HEK293 (cell line): ENCODE measurements at regions not wholly inside any gene's neighbourhood (a gene's known extent, or its start where the extent isn't known, plus 50 kb on each side); places are given as distances from the start of the nearest gene placed in this dataset.

Source experiments
- CTCF ChIA-PET: fragments of 350-600 bp; formaldehyde crosslinking; extraction: SDS; loops from one replicate; lab custom pipeline; 2021; ENCODE audit warnings: antibody characterized with exemption; lab: Yijun Ruan, JAX
- POLR2A ChIA-PET: fragments of 300-600 bp; formaldehyde crosslinking; extraction: SDS; loops from one replicate; lab custom pipeline; 2020; ENCODE audit warnings: antibody characterized with exemption, inconsistent platforms; lab: Yijun Ruan, JAX
- H3K27ac ChIP-seq: fragments of 200-500 bp; sonication (Bioruptor generic); 2 replicates; pipeline ENCODE4 v1.5.1; 2014; ENCODE audit warnings: low read depth, low read length, control low read depth, inconsistent platforms; ENCODE audit errors: extremely low read depth
- H3K36me3 ChIP-seq, 2 experiments: fragments of 200-500 bp in 1 of 2; sonication (Bioruptor generic) in 1 of 2; 1 replicate in 1 of 2; 2 replicates in 1 of 2; pipeline ENCODE4 v1.5.1; 2014 to 2017; ENCODE audit warnings: inconsistent platforms in 2 of 2, low read length in 2 of 2; ENCODE audit not compliant: control insufficient read depth in 2 of 2, insufficient read depth in 1 of 2
- H3K4me1 ChIP-seq: fragments of 200-500 bp; sonication (Bioruptor generic); 2 replicates; pipeline ENCODE4 v1.5.1; 2014; ENCODE audit warnings: mild to moderate bottlenecking, low read length, inconsistent platforms; ENCODE audit not compliant: control insufficient read depth, insufficient read depth
- H3K4me3 ChIP-seq: 2 replicates; pipeline ENCODE4 v1.5.1; 2011; ENCODE audit warnings: low read depth, mild to moderate bottlenecking, control low read depth, low read length, moderate library complexity
- H3K9me3 ChIP-seq: fragments of 200-500 bp; sonication (Bioruptor generic); 2 replicates; pipeline ENCODE4 v1.5.1; 2014; ENCODE audit warnings: low read depth, low read length, inconsistent platforms; ENCODE audit not compliant: control insufficient read depth, insufficient read depth
- BCL11B ChIP-seq: fragments of 450-650 bp; formaldehyde crosslinking; IDR thresholded peaks from 2 replicates; pipeline ENCODE4 v1.5.1; 2016; ENCODE audit warnings: low read depth, missing biosample characterization, missing genetic modification characterization
- EGR2 ChIP-seq: fragments of 450-650 bp; formaldehyde crosslinking; IDR thresholded peaks from 2 replicates; pipeline ENCODE4 v1.5.1; 2016; ENCODE audit warnings: low read depth, missing biosample characterization, missing genetic modification characterization
- GLIS2 ChIP-seq: fragments of 450-650 bp; formaldehyde crosslinking; IDR thresholded peaks from 2 replicates; pipeline ENCODE4 v1.5.1; 2016; ENCODE audit warnings: missing biosample characterization, missing genetic modification characterization
- OSR2 ChIP-seq: fragments of 450-650 bp; formaldehyde crosslinking; IDR thresholded peaks from 2 replicates; pipeline ENCODE4 v1.5.1; 2016; ENCODE audit warnings: missing biosample characterization, missing genetic modification characterization
- OVOL3 ChIP-seq: fragments of 450-650 bp; formaldehyde crosslinking; IDR thresholded peaks from 2 replicates; pipeline ENCODE4 v1.5.1; 2016; ENCODE audit warnings: missing biosample characterization, missing genetic modification characterization
- ZBTB17 ChIP-seq: fragments of 450-650 bp; formaldehyde crosslinking; IDR thresholded peaks from 2 replicates; pipeline ENCODE4 v1.5.1; 2016; ENCODE audit warnings: missing biosample characterization, missing genetic modification characterization
- ZFP37 ChIP-seq: fragments of 450-650 bp; formaldehyde crosslinking; IDR thresholded peaks from 2 replicates; pipeline ENCODE4 v1.5.1; 2016; ENCODE audit warnings: missing biosample characterization, missing genetic modification characterization
- ZNF10 ChIP-seq: fragments of 450-650 bp; formaldehyde crosslinking; IDR thresholded peaks from 2 replicates; pipeline ENCODE4 v1.5.1; 2017; ENCODE audit warnings: missing biosample characterization, missing genetic modification characterization
- ZNF16 ChIP-seq: fragments of 450-650 bp; formaldehyde crosslinking; IDR thresholded peaks from 2 replicates; pipeline ENCODE4 v1.5.1; 2016; ENCODE audit warnings: low read depth, missing biosample characterization, missing genetic modification characterization
- ZNF184 ChIP-seq: fragments of 450-650 bp; IDR thresholded peaks from 2 replicates; pipeline ENCODE4 v1.5.1; 2018; ENCODE audit warnings: missing biosample characterization, mild to moderate bottlenecking, missing genetic modification characterization
- ZNF23 ChIP-seq: fragments of 450-650 bp; formaldehyde crosslinking; IDR thresholded peaks from 2 replicates; pipeline ENCODE4 v1.5.1; 2016; ENCODE audit warnings: missing biosample characterization, missing genetic modification characterization, borderline replicate concordance
- ZNF341 ChIP-seq: fragments of 450-650 bp; formaldehyde crosslinking; IDR thresholded peaks from 2 replicates; pipeline ENCODE4; 2016; ENCODE audit warnings: low read depth, missing biosample characterization, missing genetic modification characterization
- ZNF777 ChIP-seq: fragments of 450-650 bp; formaldehyde crosslinking; IDR thresholded peaks from 2 replicates; pipeline ENCODE4 v1.5.1; 2017; ENCODE audit warnings: missing biosample characterization, missing genetic modification characterization, borderline replicate concordance
- ZNF791 ChIP-seq: fragments of 450-650 bp; formaldehyde crosslinking; IDR thresholded peaks from 2 replicates; pipeline ENCODE4 v1.5.1; 2016; ENCODE audit warnings: missing biosample characterization, missing genetic modification characterization
- ZNF843 ChIP-seq: fragments of 450-650 bp; formaldehyde crosslinking; IDR thresholded peaks from 2 replicates; pipeline ENCODE4 v1.5.1; 2016; ENCODE audit warnings: missing biosample characterization, missing genetic modification characterization
- TF ChIP-seq, protein P1 (sequence below): fragments of 450-650 bp; formaldehyde crosslinking; IDR thresholded peaks from 2 replicates; pipeline ENCODE4 v1.5.1; 2016; ENCODE audit warnings: missing biosample characterization, missing genetic modification characterization
- TF ChIP-seq, protein P2 (sequence below): fragments of 450-650 bp; formaldehyde crosslinking; IDR thresholded peaks from 2 replicates; pipeline ENCODE4 v1.5.1; 2017; ENCODE audit warnings: missing biosample characterization, missing genetic modification characterization
- TF ChIP-seq, protein P3 (sequence below): fragments of 450-650 bp; formaldehyde crosslinking; IDR thresholded peaks from 2 replicates; pipeline ENCODE4; 2016; ENCODE audit warnings: missing biosample characterization, missing genetic modification characterization
- TF ChIP-seq, protein P4 (sequence below): fragments of 450-650 bp; formaldehyde crosslinking; conservative IDR thresholded peaks from 2 replicates; pipeline ENCODE4 v1.5.1; 2016; ENCODE audit warnings: low read depth, missing biosample characterization, missing genetic modification characterization
- TF ChIP-seq, protein P5 (sequence below): fragments of 450-650 bp; IDR thresholded peaks from 2 replicates; pipeline ENCODE4 v1.5.1; 2018; ENCODE audit warnings: missing biosample characterization, missing genetic modification characterization
- TF ChIP-seq, protein P6 (sequence below): fragments of 450-650 bp; formaldehyde crosslinking; IDR thresholded peaks from 2 replicates; pipeline ENCODE4 v1.5.1; 2016; ENCODE audit warnings: missing biosample characterization, missing genetic modification characterization

DNA sequence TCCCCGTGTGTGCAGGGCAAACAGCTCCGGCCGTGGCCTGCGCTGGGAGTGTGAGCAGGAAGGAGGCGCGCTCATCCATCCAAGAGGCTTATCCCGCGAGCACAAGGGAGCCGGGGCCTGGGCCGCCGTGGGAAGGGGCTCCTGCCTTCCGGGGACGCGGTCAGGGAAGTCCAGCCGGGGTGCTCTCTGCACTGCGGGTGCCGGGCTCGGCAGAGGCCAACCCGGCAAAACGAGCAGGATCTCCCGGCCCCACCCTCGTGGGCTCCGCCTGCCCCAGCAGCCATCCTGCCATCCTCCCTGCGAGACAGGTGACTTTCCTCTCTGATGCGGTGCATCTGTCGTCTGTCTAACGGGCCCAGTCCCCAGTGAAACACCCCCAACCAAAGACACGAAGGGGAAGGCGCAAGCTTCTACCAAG lies 244.2 kb downstream of the AUH start:
- H3K4me1 ChIP-seq: no peaks in the 10 kb centered on the region
- no peak overlapping the region for H3K4me3 ChIP-seq
- TF ChIP-seq, protein P1, sequence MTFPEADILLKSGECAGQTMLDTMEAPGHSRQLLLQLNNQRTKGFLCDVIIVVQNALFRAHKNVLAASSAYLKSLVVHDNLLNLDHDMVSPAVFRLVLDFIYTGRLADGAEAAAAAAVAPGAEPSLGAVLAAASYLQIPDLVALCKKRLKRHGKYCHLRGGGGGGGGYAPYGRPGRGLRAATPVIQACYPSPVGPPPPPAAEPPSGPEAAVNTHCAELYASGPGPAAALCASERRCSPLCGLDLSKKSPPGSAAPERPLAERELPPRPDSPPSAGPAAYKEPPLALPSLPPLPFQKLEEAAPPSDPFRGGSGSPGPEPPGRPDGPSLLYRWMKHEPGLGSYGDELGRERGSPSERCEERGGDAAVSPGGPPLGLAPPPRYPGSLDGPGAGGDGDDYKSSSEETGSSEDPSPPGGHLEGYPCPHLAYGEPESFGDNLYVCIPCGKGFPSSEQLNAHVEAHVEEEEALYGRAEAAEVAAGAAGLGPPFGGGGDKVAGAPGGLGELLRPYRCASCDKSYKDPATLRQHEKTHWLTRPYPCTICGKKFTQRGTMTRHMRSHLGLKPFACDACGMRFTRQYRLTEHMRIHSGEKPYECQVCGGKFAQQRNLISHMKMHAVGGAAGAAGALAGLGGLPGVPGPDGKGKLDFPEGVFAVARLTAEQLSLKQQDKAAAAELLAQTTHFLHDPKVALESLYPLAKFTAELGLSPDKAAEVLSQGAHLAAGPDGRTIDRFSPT (tag by site-specific recombination): no peak
- no peak for TF ChIP-seq ZNF777 (tag by site-specific recombination)
- TF ChIP-seq, protein P2, sequence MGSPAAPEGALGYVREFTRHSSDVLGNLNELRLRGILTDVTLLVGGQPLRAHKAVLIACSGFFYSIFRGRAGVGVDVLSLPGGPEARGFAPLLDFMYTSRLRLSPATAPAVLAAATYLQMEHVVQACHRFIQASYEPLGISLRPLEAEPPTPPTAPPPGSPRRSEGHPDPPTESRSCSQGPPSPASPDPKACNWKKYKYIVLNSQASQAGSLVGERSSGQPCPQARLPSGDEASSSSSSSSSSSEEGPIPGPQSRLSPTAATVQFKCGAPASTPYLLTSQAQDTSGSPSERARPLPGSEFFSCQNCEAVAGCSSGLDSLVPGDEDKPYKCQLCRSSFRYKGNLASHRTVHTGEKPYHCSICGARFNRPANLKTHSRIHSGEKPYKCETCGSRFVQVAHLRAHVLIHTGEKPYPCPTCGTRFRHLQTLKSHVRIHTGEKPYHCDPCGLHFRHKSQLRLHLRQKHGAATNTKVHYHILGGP: no peak
- no peak for TF ChIP-seq OSR2 (tag by site-specific recombination)
- no peak for TF ChIP-seq ZNF341 (tag by site-specific recombination)
- no peak for TF ChIP-seq ZNF791 (tag by site-specific recombination)
- no peak for TF ChIP-seq ZNF16 (tag by site-specific recombination)
- CTCF ChIA-PET: no interaction called here
- H3K36me3 ChIP-seq: no peaks in the 10 kb centered on the region
- no peaks in the 10 kb centered on the region for H3K9me3 ChIP-seq
- POLR2A ChIA-PET: no interaction called here
- no peak overlapping the region for H3K27ac ChIP-seq

DNA sequence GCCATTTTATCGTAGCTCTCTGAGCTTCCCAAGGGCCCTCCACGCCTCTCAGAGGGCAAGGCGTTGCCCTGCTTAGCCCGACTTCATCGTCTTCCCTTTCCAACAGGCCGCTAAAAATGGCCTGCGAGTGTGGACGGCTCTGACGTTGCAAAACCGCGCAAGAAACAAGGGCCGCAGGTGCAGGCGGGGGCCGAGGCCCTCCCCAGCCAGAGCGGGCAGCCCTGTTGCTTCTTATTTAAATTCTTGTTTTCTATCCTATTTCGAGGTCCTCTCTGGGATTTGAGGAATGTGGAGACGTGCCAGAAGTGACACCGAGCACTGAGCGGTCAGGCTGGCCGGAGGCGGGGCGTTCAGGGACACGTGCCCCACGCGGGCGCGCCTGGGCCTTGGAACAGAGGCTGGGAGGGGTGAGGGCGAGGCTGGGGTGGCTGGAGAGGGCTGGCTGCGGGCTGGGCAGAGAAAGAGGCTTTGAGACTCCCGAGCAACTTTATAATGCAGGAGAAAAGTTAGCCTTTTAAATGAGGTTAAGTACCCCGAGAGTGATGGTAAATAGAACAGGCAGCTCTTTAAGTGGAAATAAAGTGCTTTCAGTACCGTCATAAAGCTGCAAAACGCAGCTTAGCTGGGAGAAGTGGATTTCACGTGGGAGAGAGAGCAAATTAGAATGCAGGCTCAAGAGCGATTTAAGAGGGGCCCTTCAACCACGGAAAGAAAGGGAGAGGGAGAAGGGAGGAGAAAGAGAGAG lies 243.6 kb downstream of the AUH start:
- ChIA-PET CTCF (no interaction called here), POLR2A (no interaction called here)
- Histone ChIP-seq H3K4me3 (no peak overlapping the region), H3K27ac (no peak overlapping the region), H3K4me1 (no peaks in the 10 kb centered on the region), H3K9me3 (no peaks in the 10 kb centered on the region), H3K36me3 (no peaks in the 10 kb centered on the region)
- TF ChIP-seq ZFP37 (tag by site-specific recombination) (no peak), OVOL3 (no peak), ZNF843 (tag by site-specific recombination) (no peak), ZBTB17 (tag by site-specific recombination) (no peak)
- TF ChIP-seq, protein P3, sequence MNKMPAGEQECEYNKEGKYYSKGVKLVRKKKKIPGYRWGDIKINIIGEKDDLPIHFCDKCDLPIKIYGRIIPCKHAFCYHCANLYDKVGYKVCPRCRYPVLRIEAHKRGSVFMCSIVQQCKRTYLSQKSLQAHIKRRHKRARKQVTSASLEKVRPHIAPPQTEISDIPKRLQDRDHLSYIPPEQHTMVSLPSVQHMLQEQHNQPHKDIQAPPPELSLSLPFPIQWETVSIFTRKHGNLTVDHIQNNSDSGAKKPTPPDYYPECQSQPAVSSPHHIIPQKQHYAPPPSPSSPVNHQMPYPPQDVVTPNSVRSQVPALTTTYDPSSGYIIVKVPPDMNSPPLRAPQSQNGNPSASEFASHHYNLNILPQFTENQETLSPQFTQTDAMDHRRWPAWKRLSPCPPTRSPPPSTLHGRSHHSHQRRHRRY (tag by site-specific recombination): no peak

DNA sequence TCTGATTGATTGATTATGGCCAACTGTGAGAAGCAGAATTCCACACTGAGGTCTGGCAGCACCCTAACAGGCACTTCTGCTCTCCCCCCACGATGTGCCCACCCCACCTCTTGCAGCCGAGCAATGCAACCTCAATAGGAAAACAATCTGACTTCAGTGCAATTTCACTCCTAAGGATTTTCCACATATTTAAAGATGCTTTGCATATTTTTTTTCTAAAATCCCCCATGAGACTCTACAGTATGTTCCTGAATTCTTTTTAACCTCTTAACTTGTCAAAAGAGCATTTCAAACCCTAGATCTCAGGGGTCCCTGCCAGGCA lies 243.1 kb downstream of the AUH start:
- POLR2A ChIA-PET: no interaction called here
- Histone ChIP-seq H3K4me3 (no peak overlapping the region), H3K4me1 (no peaks in the 10 kb centered on the region), H3K9me3 (no peaks in the 10 kb centered on the region), H3K27ac (no peak overlapping the region), H3K36me3 (no peaks in the 10 kb centered on the region)
- CTCF ChIA-PET: no interaction called here
- TF ChIP-seq GLIS2 (tag by site-specific recombination) (no peak), BCL11B (tag by site-specific recombination) (no peak), ZNF10 (tag by site-specific recombination) (no peak), EGR2 (tag by site-specific recombination) (no peak), ZNF23 (tag by site-specific recombination) (no peak), ZNF184 (tag by site-specific recombination) (no peak)
- TF ChIP-seq, protein P4, sequence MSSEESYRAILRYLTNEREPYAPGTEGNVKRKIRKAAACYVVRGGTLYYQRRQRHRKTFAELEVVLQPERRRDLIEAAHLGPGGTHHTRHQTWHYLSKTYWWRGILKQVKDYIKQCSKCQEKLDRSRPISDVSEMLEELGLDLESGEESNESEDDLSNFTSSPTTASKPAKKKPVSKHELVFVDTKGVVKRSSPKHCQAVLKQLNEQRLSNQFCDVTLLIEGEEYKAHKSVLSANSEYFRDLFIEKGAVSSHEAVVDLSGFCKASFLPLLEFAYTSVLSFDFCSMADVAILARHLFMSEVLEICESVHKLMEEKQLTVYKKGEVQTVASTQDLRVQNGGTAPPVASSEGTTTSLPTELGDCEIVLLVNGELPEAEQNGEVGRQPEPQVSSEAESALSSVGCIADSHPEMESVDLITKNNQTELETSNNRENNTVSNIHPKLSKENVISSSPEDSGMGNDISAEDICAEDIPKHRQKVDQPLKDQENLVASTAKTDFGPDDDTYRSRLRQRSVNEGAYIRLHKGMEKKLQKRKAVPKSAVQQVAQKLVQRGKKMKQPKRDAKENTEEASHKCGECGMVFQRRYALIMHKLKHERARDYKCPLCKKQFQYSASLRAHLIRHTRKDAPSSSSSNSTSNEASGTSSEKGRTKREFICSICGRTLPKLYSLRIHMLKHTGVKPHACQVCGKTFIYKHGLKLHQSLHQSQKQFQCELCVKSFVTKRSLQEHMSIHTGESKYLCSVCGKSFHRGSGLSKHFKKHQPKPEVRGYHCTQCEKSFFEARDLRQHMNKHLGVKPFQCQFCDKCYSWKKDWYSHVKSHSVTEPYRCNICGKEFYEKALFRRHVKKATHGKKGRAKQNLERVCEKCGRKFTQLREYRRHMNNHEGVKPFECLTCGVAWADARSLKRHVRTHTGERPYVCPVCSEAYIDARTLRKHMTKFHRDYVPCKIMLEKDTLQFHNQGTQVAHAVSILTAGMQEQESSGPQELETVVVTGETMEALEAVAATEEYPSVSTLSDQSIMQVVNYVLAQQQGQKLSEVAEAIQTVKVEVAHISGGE (tag by site-specific recombination): no peak
- TF ChIP-seq, protein P5, sequence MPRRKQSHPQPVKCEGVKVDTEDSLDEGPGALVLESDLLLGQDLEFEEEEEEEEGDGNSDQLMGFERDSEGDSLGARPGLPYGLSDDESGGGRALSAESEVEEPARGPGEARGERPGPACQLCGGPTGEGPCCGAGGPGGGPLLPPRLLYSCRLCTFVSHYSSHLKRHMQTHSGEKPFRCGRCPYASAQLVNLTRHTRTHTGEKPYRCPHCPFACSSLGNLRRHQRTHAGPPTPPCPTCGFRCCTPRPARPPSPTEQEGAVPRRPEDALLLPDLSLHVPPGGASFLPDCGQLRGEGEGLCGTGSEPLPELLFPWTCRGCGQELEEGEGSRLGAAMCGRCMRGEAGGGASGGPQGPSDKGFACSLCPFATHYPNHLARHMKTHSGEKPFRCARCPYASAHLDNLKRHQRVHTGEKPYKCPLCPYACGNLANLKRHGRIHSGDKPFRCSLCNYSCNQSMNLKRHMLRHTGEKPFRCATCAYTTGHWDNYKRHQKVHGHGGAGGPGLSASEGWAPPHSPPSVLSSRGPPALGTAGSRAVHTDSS: no peak
- TF ChIP-seq, protein P6, sequence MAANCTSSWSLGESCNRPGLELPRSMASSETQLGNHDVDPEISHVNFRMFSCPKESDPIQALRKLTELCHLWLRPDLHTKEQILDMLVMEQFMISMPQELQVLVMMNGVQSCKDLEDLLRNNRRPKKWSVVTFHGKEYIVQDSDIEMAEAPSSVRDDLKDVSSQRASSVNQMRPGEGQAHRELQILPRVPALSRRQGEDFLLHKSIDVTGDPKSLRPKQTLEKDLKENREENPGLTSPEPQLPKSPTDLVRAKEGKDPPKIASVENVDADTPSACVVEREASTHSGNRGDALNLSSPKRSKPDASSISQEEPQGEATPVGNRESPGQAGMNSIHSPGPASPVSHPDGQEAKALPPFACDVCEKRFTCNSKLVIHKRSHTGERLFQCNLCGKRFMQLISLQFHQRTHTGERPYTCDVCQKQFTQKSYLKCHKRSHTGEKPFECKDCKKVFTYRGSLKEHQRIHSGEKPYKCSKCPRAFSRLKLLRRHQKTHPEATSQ (tag by site-specific recombination): no peak
